Mesenteric fat pad (tissue), 1 donor: ENCODE measurements at regions not wholly inside any gene's neighbourhood (a gene's known extent, or its start where the extent isn't known, plus 50 kb on each side); places are given as distances from the start of the nearest gene placed in this dataset.
"Not testable (repeated sequence)": the region's sequence is repeated elsewhere in the genome, so short reads cannot be mapped to it uniquely, and the experiment has no call there.

Source experiments
- DNase-seq: peaks from one replicate; pipeline ENCODE4 v3.0.0-alpha.2; 2020; ENCODE audit warnings: low spot score
- donor health status: DM: yes; HTN: yes; CAD: no.

DNA sequence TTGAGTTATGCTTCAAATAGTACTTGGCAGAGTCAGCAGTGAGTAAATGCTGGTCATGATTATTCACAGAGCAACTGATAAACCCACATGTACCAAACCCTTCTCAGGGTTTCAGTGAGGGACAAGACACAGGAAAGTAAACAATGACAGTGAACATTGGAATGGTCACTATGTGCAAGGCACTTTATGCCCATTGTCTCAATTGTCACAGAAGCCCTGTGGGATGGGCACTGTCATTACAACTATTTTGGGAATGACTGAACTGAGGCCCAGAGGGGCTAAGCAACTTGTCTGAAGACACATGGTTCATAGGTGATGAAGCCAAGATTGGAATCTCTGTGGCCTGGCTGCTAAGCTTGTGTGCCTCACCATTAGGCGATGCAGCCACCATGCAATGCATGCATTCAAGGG lies 238.5 kb downstream of the RBM19 start:
- DNase-seq = no peak

- no peak for DNase-seq
Observed at GRCh38 chr12:113726254-113726819, 239.8 kb downstream of the RBM19 start.

GRCh38 chr12:113725557-113725876 lies 240.6 kb downstream of the RBM19 start:
- no peak for DNase-seq

DNA sequence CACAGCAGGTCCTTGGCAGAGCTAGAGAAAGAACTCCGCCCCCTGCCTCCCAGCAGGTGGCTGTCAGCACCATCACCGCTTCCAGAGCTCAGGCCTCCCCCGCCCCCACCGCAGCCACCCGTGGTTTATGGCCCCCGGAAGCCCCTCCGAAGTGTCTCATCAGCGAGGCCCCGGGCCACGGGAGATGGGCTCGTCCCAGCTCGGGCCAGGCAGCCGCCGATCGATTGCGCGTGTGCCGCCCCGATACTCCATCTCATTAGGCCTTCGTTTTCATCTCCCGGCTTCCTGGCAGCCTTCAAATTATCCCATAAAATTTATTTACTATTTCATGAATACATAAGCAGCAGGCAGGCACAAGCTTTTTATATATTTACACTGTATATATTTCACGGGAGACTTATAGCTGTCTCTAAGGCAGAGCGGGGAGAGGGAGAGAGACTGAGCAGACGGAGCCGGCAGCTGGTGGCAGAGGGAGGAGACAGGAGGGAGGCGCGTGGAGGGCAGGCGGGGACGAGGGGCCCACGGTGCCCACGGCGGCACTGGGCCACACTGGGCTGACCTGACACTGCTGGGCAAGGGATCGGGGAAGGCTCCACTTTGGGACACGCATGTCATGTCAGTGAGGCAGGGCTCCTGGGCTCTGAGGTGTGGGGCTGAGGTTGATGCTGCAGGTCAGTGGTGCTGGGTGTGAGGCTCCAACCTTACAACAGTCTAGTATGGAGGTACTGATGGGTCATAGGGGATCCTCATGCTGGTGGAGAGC lies 241.2 kb downstream of the RBM19 start:
- DNase-seq = peak; percentile 60

- DNase-seq = peak; percentile 59
Observed at GRCh38 chr12:113723631-113724030, 242.5 kb downstream of the RBM19 start.

- no peak for DNase-seq
Observed at GRCh38 chr12:113722747-113723146, 243.4 kb downstream of the RBM19 start.

DNA sequence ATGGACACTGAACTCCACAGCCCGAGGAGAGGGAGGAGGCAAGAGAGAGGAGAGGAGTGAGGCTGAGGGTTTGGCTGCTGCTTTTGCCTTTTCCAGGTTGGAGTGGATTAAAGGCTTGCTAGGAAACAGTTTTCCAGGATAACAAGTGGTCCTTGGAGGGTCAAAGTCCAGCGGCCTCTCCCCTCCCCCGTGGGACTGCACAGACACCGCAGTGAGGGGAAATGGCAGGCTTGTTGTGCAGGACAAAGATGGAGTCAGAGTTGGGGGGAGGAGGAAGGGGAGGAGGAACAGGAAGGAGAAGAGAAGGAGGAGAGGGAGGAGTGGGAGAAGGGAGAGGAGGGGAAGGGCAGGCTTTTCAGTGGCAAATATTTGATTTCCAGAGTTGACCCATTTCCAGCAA lies 245.5 kb downstream of the RBM19 start:
- DNase-seq = no peak

- no peak for DNase-seq
Observed at GRCh38 chr12:113719911-113720591, 246.1 kb downstream of the RBM19 start.

GRCh38 chr12:113713156-113713555 lies 241.5 kb upstream of the LHX5 start:
- peak; percentile 73 for DNase-seq

DNA sequence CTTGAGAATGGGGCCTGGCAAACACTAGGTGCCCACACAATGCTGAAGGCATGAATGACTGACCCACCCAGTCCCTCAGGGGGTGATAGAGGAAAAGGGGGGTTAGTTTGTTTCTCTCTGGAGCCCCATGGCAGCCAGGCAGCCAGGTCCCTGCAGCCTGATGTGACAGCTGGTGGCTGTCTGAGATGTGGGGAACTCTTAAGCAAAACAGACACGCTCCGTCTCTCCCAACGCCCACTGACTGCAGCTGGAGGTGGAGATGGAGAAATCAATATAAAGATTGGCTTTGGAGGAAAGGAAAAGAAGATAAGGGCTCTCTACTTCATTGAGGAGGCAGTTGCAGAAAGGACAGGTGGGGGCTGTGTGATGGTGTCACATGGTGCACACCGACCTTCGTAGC lies 240.8 kb upstream of the LHX5 start:
- peak; percentile 53 for DNase-seq

GRCh38 chr12:113710216-113710615 lies 238.5 kb upstream of the LHX5 start:
- DNase-seq = no peak

GRCh38 chr12:113709456-113709855 lies 237.8 kb upstream of the LHX5 start:
- no peak for DNase-seq

DNA sequence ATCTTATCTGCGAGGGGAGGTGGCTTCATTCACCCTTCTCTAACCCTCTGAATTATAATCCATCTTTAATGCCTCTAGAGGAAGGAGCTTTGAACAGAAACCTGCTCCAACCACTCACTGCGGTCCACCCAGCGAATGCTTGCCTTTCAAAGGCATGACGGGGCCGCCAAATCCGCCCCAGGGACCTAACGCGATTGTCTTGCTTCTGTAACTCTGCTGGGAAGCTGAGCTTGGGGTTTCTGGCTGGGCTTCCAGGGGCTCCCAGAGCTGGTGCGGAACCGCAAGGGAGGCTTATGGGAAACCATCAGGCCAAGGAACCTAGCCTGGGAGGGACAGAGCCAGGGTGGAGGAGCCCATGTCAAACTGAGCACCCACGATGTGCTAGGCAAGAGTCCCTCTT lies 231.2 kb upstream of the LHX5 start:
- peak; percentile 67 for DNase-seq

GRCh38 chr12:113702276-113702675 lies 230.6 kb upstream of the LHX5 start:
- DNase-seq = no peak

GRCh38 chr12:113700943-113701342 lies 229.3 kb upstream of the LHX5 start:
- no peak for DNase-seq

DNA sequence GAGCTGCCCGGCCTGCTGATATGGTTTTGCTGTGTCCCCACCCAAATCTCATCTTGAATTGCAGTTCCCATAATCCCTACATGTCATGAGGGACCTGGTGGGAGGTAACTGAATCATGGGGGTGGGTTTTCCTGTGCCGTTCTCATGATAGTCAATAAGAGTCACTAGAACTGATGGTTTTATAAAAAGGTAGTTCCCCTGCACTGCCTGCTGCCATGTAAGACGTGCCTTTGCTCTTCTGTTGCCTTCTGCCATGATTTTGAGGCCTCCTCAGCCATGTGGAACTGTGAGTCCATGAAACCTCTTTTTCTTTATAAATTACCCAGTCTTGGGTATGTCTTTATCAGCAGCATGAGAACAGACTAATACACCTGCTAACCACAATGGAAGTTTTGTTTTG lies 228.3 kb upstream of the LHX5 start:
- not testable (repeated sequence) for DNase-seq

- DNase-seq = no peak
Observed at GRCh38 chr12:113698510-113698858, 226.8 kb upstream of the LHX5 start.

- no peak for DNase-seq
Observed at GRCh38 chr12:113697651-113698509, 226.2 kb upstream of the LHX5 start.

- no peak for DNase-seq
Observed at GRCh38 chr12:113697104-113697503, 225.4 kb upstream of the LHX5 start.

GRCh38 chr12:113693693-113694092 lies 222.0 kb upstream of the LHX5 start:
- DNase-seq = no peak

GRCh38 chr12:113689047-113689610 lies 217.5 kb upstream of the LHX5 start:
- DNase-seq = no peak

DNA sequence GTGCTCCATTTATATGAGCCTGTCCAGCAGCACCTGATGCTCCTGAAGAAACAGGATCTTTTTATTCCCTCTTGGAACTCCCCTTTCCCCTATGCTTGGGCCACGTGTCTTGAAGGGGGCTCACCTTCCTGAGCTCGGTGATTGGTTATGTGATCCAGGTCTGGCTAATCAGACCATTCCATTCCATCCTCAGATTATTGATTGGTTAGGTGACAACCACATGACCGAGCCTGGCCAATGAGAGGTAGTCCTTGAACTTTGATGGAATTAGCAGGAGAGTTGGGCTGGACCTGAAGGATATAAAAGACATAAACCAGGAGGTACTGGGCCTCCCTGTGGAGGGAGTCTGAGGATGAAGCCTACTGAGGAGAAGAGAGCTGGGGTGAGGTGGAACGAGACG lies 216.6 kb upstream of the LHX5 start:
- no peak for DNase-seq
